Neuronal stem cell (in vitro differentiated cells): ENCODE measurements at regions not wholly inside any gene's neighbourhood (a gene's known extent, or its start where the extent isn't known, plus 50 kb on each side); places are given as distances from the start of the nearest gene placed in this dataset.
A peak's percentile ranks its signal among the peaks of the same experiment; 100 is the strongest.

Experiments used
- DNase-seq: peaks from one replicate; pipeline ENCODE4 v3.0.0-alpha.2; 2013; ENCODE audit warnings: low spot score
- H2AFZ ChIP-seq: one replicate; pipeline ENCODE4 v1.6.1; 2013; ENCODE audit warnings: mild to moderate bottlenecking, low read length, inconsistent platforms
- H2AK5ac ChIP-seq: 2 replicates; pipeline ENCODE4 v1.6.1; 2013; ENCODE audit warnings: low read depth, mild to moderate bottlenecking, inconsistent platforms, low read length, moderate library complexity, mixed read lengths
- H2BK120ac ChIP-seq: 2 replicates; pipeline ENCODE4 v1.6.1; 2013; ENCODE audit warnings: low read depth, mild to moderate bottlenecking, inconsistent platforms, low read length, moderate library complexity, mixed read lengths
- H2BK12ac ChIP-seq: one replicate; pipeline ENCODE4 v1.6.1; 2013; ENCODE audit warnings: low read length, inconsistent platforms
- H2BK15ac ChIP-seq: 2 replicates; pipeline ENCODE4 v1.6.1; 2013; ENCODE audit warnings: mild to moderate bottlenecking, low read length, inconsistent platforms, mixed read lengths
- H2BK5ac ChIP-seq: one replicate; pipeline ENCODE4 v1.6.1; 2013; ENCODE audit warnings: inconsistent platforms, mild to moderate bottlenecking, low read length, moderate library complexity
- H3K14ac ChIP-seq: one replicate; pipeline ENCODE4 v1.6.1; 2013; ENCODE audit warnings: low read length, inconsistent platforms
- H3K18ac ChIP-seq: 2 replicates; pipeline ENCODE4 v1.6.1; 2013; ENCODE audit warnings: low read length, inconsistent platforms
- H3K23ac ChIP-seq: 2 replicates; pipeline ENCODE4 v1.6.1; 2013; ENCODE audit warnings: low read depth, mild to moderate bottlenecking, mixed read lengths, low read length, inconsistent platforms; ENCODE audit not compliant: poor library complexity
- H3K27ac ChIP-seq: replicated peaks from 3 replicates; pipeline ENCODE4 v1.5.1; 2013; ENCODE audit warnings: low read length, inconsistent platforms
- H3K27me3 ChIP-seq, 3 experiments: 2 replicates each; pipeline ENCODE4 v1.6.1; 2013; ENCODE audit warnings: low read length in 3 of 3, mild to moderate bottlenecking in 2 of 3, inconsistent platforms in 1 of 3, low read depth in 1 of 3, mixed read lengths in 1 of 3, moderate library complexity in 1 of 3; ENCODE audit not compliant: control insufficient read depth in 3 of 3, insufficient read depth in 3 of 3
- H3K36me3 ChIP-seq, 2 donors: replicated peaks in 1 of 2; 2 replicates each; pipeline ENCODE4 v1.6.1; 2013; ENCODE audit warnings: low read length in 2 of 2; ENCODE audit not compliant: control insufficient read depth in 2 of 2, insufficient read depth in 2 of 2
- H3K4ac ChIP-seq: 2 replicates; pipeline ENCODE4 v1.6.1; 2013; ENCODE audit warnings: inconsistent platforms, mild to moderate bottlenecking, low read length, moderate library complexity
- H3K4me1 ChIP-seq, 2 donors: 1 replicate in 1 of 2; 2 replicates in 1 of 2; pipeline ENCODE4 v1.6.1; 2013; ENCODE audit warnings: low read length in 2 of 2, low read depth in 1 of 2; ENCODE audit not compliant: control insufficient read depth in 2 of 2, insufficient read depth in 1 of 2
- H3K4me2 ChIP-seq: one replicate; pipeline ENCODE4 v1.6.1; 2013; ENCODE audit warnings: mild to moderate bottlenecking, low read length, inconsistent platforms; ENCODE audit not compliant: insufficient read depth, poor library complexity, severe bottlenecking
- H3K4me3 ChIP-seq, 2 donors: 2 replicates each; pipeline ENCODE4 v1.5.1; 2013; ENCODE audit warnings: low read length in 2 of 2, mild to moderate bottlenecking in 2 of 2, inconsistent platforms in 1 of 2, moderate library complexity in 1 of 2
- H3K79me1 ChIP-seq: one replicate; pipeline ENCODE4 v1.6.1; 2013; ENCODE audit warnings: low read depth, mild to moderate bottlenecking, inconsistent platforms, low read length, moderate library complexity
- H3K9ac ChIP-seq: one replicate; pipeline ENCODE4 v1.6.1; 2013; ENCODE audit warnings: mild to moderate bottlenecking, low read depth, low read length, inconsistent platforms; ENCODE audit not compliant: poor library complexity
- H3K9me3 ChIP-seq, 2 donors: replicated peaks in 1 of 2; 2 replicates each; pipeline versions ENCODE3 to v1.6.1; 2013; ENCODE audit warnings: low read length in 2 of 2, mild to moderate bottlenecking in 2 of 2, inconsistent platforms in 1 of 2, low read depth in 1 of 2, mixed read lengths in 1 of 2, moderate library complexity in 1 of 2; ENCODE audit not compliant: control insufficient read depth in 2 of 2, insufficient read depth in 1 of 2
- H4K8ac ChIP-seq: one replicate; pipeline ENCODE4 v1.6.1; 2013; ENCODE audit warnings: low read depth, mild to moderate bottlenecking, inconsistent platforms, low read length, moderate library complexity
- H4K91ac ChIP-seq: one replicate; pipeline ENCODE4 v1.6.1; 2013; ENCODE audit warnings: low read length, low read depth, mild to moderate bottlenecking, inconsistent platforms; ENCODE audit not compliant: poor library complexity
- WGBS, 2 donors: extraction: QIAGEN DNeasy Blood & Tissue Kit; methylation state at CpG; one replicate each; pipeline ENCODE4 v1.1.7; 2013; ENCODE audit warnings: missing lambda C conversion rate in 2 of 2, mixed read lengths in 1 of 2; ENCODE audit not compliant: insufficient read length in 2 of 2, insufficient replicate concordance in 1 of 2; ENCODE audit errors: extremely low coverage in 2 of 2; 5-methylcytosine and 5-hydroxymethylcytosine counted together

DNA sequence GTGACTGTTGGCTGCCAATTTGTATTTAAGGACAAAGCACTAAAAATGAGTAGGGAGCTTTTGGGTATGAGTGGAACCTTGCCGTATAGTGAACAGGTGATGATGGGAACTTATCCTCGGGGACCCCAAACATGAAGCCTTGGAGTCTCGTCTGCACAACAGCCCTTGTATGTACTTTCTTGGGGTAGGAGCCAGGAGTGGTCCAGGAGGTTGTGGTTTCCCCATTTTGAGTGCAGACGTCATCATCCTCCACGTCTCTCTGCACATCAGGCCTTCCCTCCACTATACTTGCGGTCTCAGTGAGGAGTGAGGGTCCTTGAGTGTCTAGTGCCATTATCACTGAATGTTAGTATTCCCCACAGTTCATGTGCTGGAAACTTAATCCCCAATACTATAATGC lies 101.5 kb upstream of the HS6ST1 start:
- Histone ChIP-seq H3K4me2 (no peak overlapping the region), H2BK5ac (no peak overlapping the region), H2AFZ (no peak overlapping the region), H3K9me3 (peaks cover 8 to 31% of the 10 kb centered on the region in 2 donors), H4K91ac (no peak overlapping the region), H2BK120ac (no peak overlapping the region), H3K23ac (no peak overlapping the region), H2BK12ac (no peak overlapping the region), H3K27ac (no peak overlapping the region), H2BK15ac (no peak overlapping the region), H3K79me1 (no peaks in the 10 kb centered on the region), H3K9ac (no peak overlapping the region), H3K4me3 (no peak overlapping the region), H2AK5ac (no peak overlapping the region), H3K4me1 (peaks cover 0 to 7% of the 10 kb centered on the region in 2 donors), H3K18ac (no peak overlapping the region), H3K14ac (no peak overlapping the region), H3K27me3 (no peaks in the 10 kb centered on the region), H4K8ac (no peak overlapping the region), H3K4ac (no peak overlapping the region), H3K36me3 (no peaks in the 10 kb centered on the region)
- no peak for DNase-seq
- no CpG with 5 or more reads among the region's 6 CpGs for WGBS, 2 donors

DNA sequence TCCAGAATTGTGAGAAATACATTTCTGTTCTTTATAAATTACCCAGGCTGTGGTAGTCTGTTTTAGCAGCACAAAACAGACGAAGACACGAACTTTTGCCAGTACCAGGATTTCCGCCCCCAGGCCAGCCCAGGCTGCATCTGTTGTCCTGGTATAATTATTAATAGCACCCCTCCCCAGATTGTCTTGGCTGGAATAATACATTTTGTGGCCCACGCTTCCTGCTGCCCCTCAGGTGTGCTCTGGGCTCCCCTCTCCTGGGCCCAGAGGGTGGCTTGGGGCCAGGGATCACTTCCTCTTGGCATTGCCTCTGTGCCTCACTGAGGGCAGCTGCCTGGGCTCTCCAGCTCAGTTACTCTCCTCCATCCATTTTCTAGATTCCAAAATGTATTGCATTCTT lies 102.1 kb upstream of the HS6ST1 start:
- H2AK5ac ChIP-seq, result no peak overlapping the region
- H3K23ac ChIP-seq, result no peak overlapping the region
- H2BK5ac ChIP-seq, result no peak overlapping the region
- H3K18ac ChIP-seq, result no peak overlapping the region
- WGBS, 2 donors, result no CpG with 5 or more reads among the region's 4 CpGs
- H3K4ac ChIP-seq, result no peak overlapping the region
- no peak overlapping the region for H2BK120ac ChIP-seq
- DNase-seq, result no peak
- H3K79me1 ChIP-seq, result no peaks in the 10 kb centered on the region
- H2AFZ ChIP-seq, result no peak overlapping the region
- H3K36me3 ChIP-seq, result no peaks in the 10 kb centered on the region
- H3K9me3 ChIP-seq, result peaks cover 8 to 29% of the 10 kb centered on the region in 2 donors
- H3K4me2 ChIP-seq, result no peak overlapping the region
- no peak overlapping the region for H4K8ac ChIP-seq
- no peak overlapping the region for H4K91ac ChIP-seq
- H3K27ac ChIP-seq, result no peak overlapping the region
- H3K4me1 ChIP-seq, result peaks cover 0 to 7% of the 10 kb centered on the region in 2 donors
- H3K4me3 ChIP-seq, result no peak overlapping the region
- H3K27me3 ChIP-seq, result no peaks in the 10 kb centered on the region
- no peak overlapping the region for H2BK15ac ChIP-seq
- H2BK12ac ChIP-seq, result no peak overlapping the region
- no peak overlapping the region for H3K9ac ChIP-seq
- H3K14ac ChIP-seq, result no peak overlapping the region

DNA sequence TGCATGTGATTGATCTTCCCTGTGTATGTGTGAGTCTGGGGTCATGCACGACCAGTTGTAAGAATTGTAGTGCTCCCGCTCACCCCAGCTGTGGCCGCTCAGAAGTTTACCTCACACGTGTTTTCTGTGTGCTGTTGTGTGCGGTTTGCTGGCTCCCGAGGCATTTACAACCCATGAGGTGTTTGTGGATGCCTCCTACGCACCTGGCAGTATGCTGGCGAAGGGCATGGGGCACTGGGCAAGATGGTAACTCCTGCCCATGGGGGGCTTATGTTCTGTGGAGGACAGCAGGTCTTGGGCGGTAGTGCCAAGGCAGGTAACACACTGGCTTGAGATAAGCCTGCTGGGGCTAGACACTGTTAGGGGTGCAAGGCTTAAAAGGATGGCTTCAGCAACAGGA lies 102.6 kb upstream of the HS6ST1 start:
- no peak overlapping the region for H4K91ac ChIP-seq
- no CpG with 5 or more reads among the region's 9 CpGs for whole genome bisulfite sequencing, 2 donors
- H3K36me3 ChIP-seq, result no peaks in the 10 kb centered on the region
- no peak overlapping the region for H3K23ac ChIP-seq
- DNase-seq, result no peak
- H2BK15ac ChIP-seq, result no peak overlapping the region
- no peak overlapping the region for H3K14ac ChIP-seq
- no peak overlapping the region for H3K4ac ChIP-seq
- no peak overlapping the region for H3K4me3 ChIP-seq
- no peak overlapping the region for H2AK5ac ChIP-seq
- H2BK12ac ChIP-seq, result no peak overlapping the region
- H3K79me1 ChIP-seq, result no peaks in the 10 kb centered on the region
- no peaks in the 10 kb centered on the region for H3K27me3 ChIP-seq
- H2AFZ ChIP-seq, result no peak overlapping the region
- H2BK5ac ChIP-seq, result no peak overlapping the region
- peaks cover 0 to 7% of the 10 kb centered on the region in 2 donors for H3K4me1 ChIP-seq
- H3K18ac ChIP-seq, result no peak overlapping the region
- no peak overlapping the region for H3K9ac ChIP-seq
- H2BK120ac ChIP-seq, result no peak overlapping the region
- peaks cover 8 to 24% of the 10 kb centered on the region in 2 donors for H3K9me3 ChIP-seq
- no peak overlapping the region for H3K4me2 ChIP-seq
- H3K27ac ChIP-seq, result no peak overlapping the region
- H4K8ac ChIP-seq, result no peak overlapping the region

DNA sequence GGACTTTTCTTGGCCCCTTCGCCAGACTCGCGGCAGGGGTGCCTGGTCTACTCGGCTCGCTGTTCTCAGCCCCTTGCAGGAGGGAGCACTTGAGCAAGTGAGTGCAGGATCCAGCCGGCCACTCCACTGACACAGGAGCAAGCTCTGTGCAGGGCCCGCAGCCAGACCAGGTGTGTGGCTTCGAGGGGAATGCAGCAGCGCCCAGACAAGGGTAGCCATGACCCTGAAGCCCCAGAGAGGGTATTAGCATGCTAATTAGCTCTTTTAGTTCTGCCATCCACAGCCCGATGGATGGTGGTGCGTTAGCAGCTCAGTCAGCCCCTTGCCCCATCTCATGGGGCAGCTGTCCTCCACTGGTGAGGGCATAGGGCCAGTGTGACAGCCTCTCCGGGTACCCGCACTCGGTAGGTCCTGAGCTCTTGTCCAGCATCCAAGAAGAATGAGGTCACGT lies 103.2 kb upstream of the HS6ST1 start:
- Histone ChIP-seq H3K4ac (no peak overlapping the region), H3K9ac (no peak overlapping the region), H2BK12ac (no peak overlapping the region), H4K8ac (no peak overlapping the region), H3K23ac (no peak overlapping the region), H2BK15ac (peak overlapping the region; percentile 2), H3K27ac (no peak overlapping the region), H3K79me1 (no peaks in the 10 kb centered on the region), H2AK5ac (no peak overlapping the region), H2AFZ (no peak overlapping the region), H3K27me3 (no peaks in the 10 kb centered on the region), H3K9me3 (peaks cover 8 to 24% of the 10 kb centered on the region in 2 donors), H4K91ac (no peak overlapping the region), H3K4me2 (no peak overlapping the region), H3K36me3 (no peaks in the 10 kb centered on the region), H2BK5ac (no peak overlapping the region), H3K18ac (peak overlapping the region; percentile 40), H2BK120ac (no peak overlapping the region), H3K14ac (no peak overlapping the region), H3K4me3 (no peak overlapping the region), H3K4me1 (peaks cover 0 to 7% of the 10 kb centered on the region in 2 donors)
- WGBS, 2 donors, result no CpG with 5 or more reads among the region's 15 CpGs
- DNase-seq, result no peak
